HG02798 (cell line): ENCODE measurements at regions not wholly inside any gene's neighbourhood (a gene's known extent, or its start where the extent isn't known, plus 50 kb on each side); places are given as distances from the start of the nearest gene placed in this dataset.
"Not testable (repeated sequence)": the region's sequence is repeated elsewhere in the genome, so short reads cannot be mapped to it uniquely, and the experiment has no call there.

Source experiments
- ATAC-seq: cut with Tn5 transposase; IDR thresholded peaks from one replicate; pipeline ENCODE4 v1.9.1; 2021; ENCODE audit warnings: mild to moderate bottlenecking; ENCODE audit not compliant: unreplicated experiment, poor library complexity

- no peak for ATAC-seq
Observed at GRCh38 chr6:81172056-81172740, 580.3 kb downstream of the TENT5A start.

GRCh38 chr6:81169166-81169565 lies 583.3 kb downstream of the TENT5A start:
- ATAC-seq = no peak

- no peak for ATAC-seq
Observed at GRCh38 chr6:81166770-81167169, 585.7 kb downstream of the TENT5A start.

- no peak for ATAC-seq
Observed at GRCh38 chr6:81158956-81159355, 593.5 kb downstream of the TENT5A start.

- ATAC-seq = no peak
Observed at GRCh38 chr6:81148751-81149150, 603.7 kb downstream of the TENT5A start.

GRCh38 chr6:81145506-81145905 lies 607.0 kb downstream of the TENT5A start:
- no peak for ATAC-seq

- no peak for ATAC-seq
Observed at GRCh38 chr6:81144346-81144745, 608.1 kb downstream of the TENT5A start.

- ATAC-seq = no peak
Observed at GRCh38 chr6:81138236-81138635, 614.2 kb downstream of the TENT5A start.

- ATAC-seq = no peak
Observed at GRCh38 chr6:81130969-81131368, 621.5 kb downstream of the TENT5A start.

GRCh38 chr6:81130061-81130460 lies 622.4 kb downstream of the TENT5A start:
- ATAC-seq = no peak

- no peak for ATAC-seq
Observed at GRCh38 chr6:81128671-81129070, 623.8 kb downstream of the TENT5A start.

GRCh38 chr6:81126150-81126549 lies 626.3 kb downstream of the TENT5A start:
- no peak for ATAC-seq

- ATAC-seq = no peak
Observed at GRCh38 chr6:81120280-81120679, 632.2 kb downstream of the TENT5A start.

- ATAC-seq = no peak
Observed at GRCh38 chr6:81105998-81106397, 646.5 kb downstream of the TENT5A start.

GRCh38 chr6:81098109-81098814 lies 654.2 kb downstream of the TENT5A start:
- no peak for ATAC-seq

GRCh38 chr6:81096464-81096863 lies 656.0 kb downstream of the TENT5A start:
- ATAC-seq = not testable (repeated sequence)

GRCh38 chr6:81093051-81093450 lies 659.4 kb downstream of the TENT5A start:
- no peak for ATAC-seq

- no peak for ATAC-seq
Observed at GRCh38 chr6:81088145-81088544, 664.3 kb downstream of the TENT5A start.

- no peak for ATAC-seq
Observed at GRCh38 chr6:81086991-81087390, 665.5 kb downstream of the TENT5A start.

- no peak for ATAC-seq
Observed at GRCh38 chr6:81085431-81085790, 667.1 kb downstream of the TENT5A start.

GRCh38 chr6:81084776-81085430 lies 667.6 kb downstream of the TENT5A start:
- no peak for ATAC-seq

GRCh38 chr6:81075974-81076373 lies 676.5 kb downstream of the TENT5A start:
- no peak for ATAC-seq
